GM12878 (cell line): ENCODE measurements at regions not wholly inside any gene's neighbourhood (a gene's known extent, or its start where the extent isn't known, plus 50 kb on each side); places are given as distances from the start of the nearest gene placed in this dataset.

Experiments used
- ATAC-seq: fragments of 200-7000 bp; cut with Tn5 transposase; 3 replicates; pipeline ENCODE4 v1.9.1; 2020; ENCODE audit warnings: mild to moderate bottlenecking, moderate library complexity
- BruUV-seq: library from RNA; stranded (reverse); fragments of 400-500 nt; replicated peaks from 2 replicates; lab custom pipeline; 2021; lab: Mats Ljungman, UMichigan
- CTCF ChIA-PET: fragments of 300-600 bp; sonication (Branson Sonifier 250); formaldehyde crosslinking; extraction: SDS; loops from one replicate; lab custom pipeline; 2021; ENCODE audit warnings: inconsistent platforms; lab: Yijun Ruan, JAX
- POLR2A ChIA-PET: fragments of 350-600 bp; formaldehyde crosslinking; extraction: SDS; loops from one replicate; lab custom pipeline; 2021; ENCODE audit warnings: inconsistent platforms; lab: Charles Lee
- RAD21 ChIA-PET: fragments of 300-600 bp; sonication (Branson Sonifier 250); formaldehyde crosslinking; loops from one replicate; lab custom pipeline; 2023; ENCODE audit warnings: antibody characterized with exemption; ENCODE audit not compliant: unreplicated experiment; lab: Charles Lee
- SMC1A ChIA-PET: fragments of 300-600 bp; sonication (Branson Sonifier 250); formaldehyde crosslinking; loops from one replicate; lab custom pipeline; 2023; ENCODE audit not compliant: unreplicated experiment, uncharacterized antibody; lab: Charles Lee
- DNase-seq: peaks from one replicate; pipeline ENCODE4 v3.0.0-alpha.2; 2011; ENCODE audit warnings: low read depth, low spot score
- FAIRE-seq: peaks from 3 replicates; lab custom pipeline; 2011; peaks lifted over from hg19 to GRCh38; lab: Jason Lieb, UNC
- H2AFZ ChIP-seq: 2 replicates; pipeline ENCODE4 v1.6.0; 2011; ENCODE audit warnings: low read depth, low read length, control low read depth; ENCODE audit not compliant: control insufficient read depth
- H3K27ac ChIP-seq: 2 replicates; pipeline ENCODE4 v1.5.1; 2011; ENCODE audit warnings: control low read depth; ENCODE audit not compliant: control insufficient read depth, insufficient read depth
- H3K27me3 ChIP-seq, 2 experiments: replicated peaks in 1 of 2; 2 replicates each; pipeline versions ENCODE4 v1.6.0 to v1.6.1; 2011; ENCODE audit warnings: low read length in 1 of 2; ENCODE audit not compliant: control insufficient read depth in 2 of 2, insufficient read depth in 2 of 2
- H3K36me3 ChIP-seq, 2 experiments: 2 replicates each; pipeline ENCODE4 v1.5.1; 2011; ENCODE audit warnings: low read length in 1 of 2; ENCODE audit not compliant: control insufficient read depth in 2 of 2, insufficient read depth in 2 of 2
- H3K4me1 ChIP-seq: 2 replicates; pipeline ENCODE4 v1.6.1; 2011; ENCODE audit warnings: mild to moderate bottlenecking, low read length, moderate library complexity, mixed read lengths; ENCODE audit not compliant: control insufficient read depth, insufficient read depth
- H3K4me2 ChIP-seq: 2 replicates; pipeline ENCODE4 v1.6.0; 2011; ENCODE audit warnings: control low read depth; ENCODE audit not compliant: control insufficient read depth, insufficient read depth
- H3K4me3 ChIP-seq: fragments of 200-600 bp; sonication (generic); 2 replicates; pipeline ENCODE4 v1.5.1; 2016
- H3K79me2 ChIP-seq: 2 replicates; pipeline ENCODE4 v1.6.0; 2011; ENCODE audit warnings: low read length; ENCODE audit not compliant: control insufficient read depth, insufficient read depth
- H3K9ac ChIP-seq: 2 replicates; pipeline ENCODE4 v1.8.0; 2011; ENCODE audit warnings: low read length, control low read depth, mixed read lengths; ENCODE audit not compliant: control insufficient read depth, insufficient read depth
- H3K9me3 ChIP-seq: replicated peaks from 3 replicates; pipeline ENCODE4 v1.5.1; 2011; ENCODE audit warnings: mild to moderate bottlenecking, low read length; ENCODE audit not compliant: control insufficient read depth, insufficient read depth
- H4K20me1 ChIP-seq: 2 replicates; pipeline ENCODE4 v1.6.0; 2011; ENCODE audit not compliant: control insufficient read depth, insufficient read depth
- ASH2L ChIP-seq: fragments of 300-600, 200-600 bp; sonication (generic); IDR thresholded peaks from 2 replicates; pipeline ENCODE4 v1.6.1; 2017; ENCODE audit warnings: low read depth, mild to moderate bottlenecking, borderline replicate concordance
- BHLHE40 ChIP-seq, 2 experiments: fragments of 450-650 bp in 1 of 2; IDR thresholded peaks; 2 replicates each; pipeline ENCODE4 v1.6.1; 2011 to 2017; ENCODE audit warnings: low read depth in 2 of 2, borderline replicate concordance in 1 of 2, improper control_type of control experiment in 1 of 2, low read length in 1 of 2, mild to moderate bottlenecking in 1 of 2
- BRCA1 ChIP-seq: IDR thresholded peaks from 2 replicates; pipeline ENCODE4 v1.6.1; 2011; ENCODE audit warnings: low read depth, low read length, improper control_type of control experiment
- CHD4 ChIP-seq: fragments of 200-600 bp; sonication (generic); IDR thresholded peaks from 2 replicates; pipeline ENCODE4 v1.6.1; 2016; ENCODE audit warnings: mild to moderate bottlenecking
- EGR1 ChIP-seq, 2 experiments: IDR thresholded peaks; 1 replicate in 1 of 2; 2 replicates in 1 of 2; pipeline ENCODE4 v1.6.1; 2011 to 2012; ENCODE audit warnings: low read depth in 2 of 2, low read length in 2 of 2, borderline replicate concordance in 1 of 2, mild to moderate bottlenecking in 1 of 2, moderate library complexity in 1 of 2
- JUND ChIP-seq: IDR thresholded peaks from 2 replicates; pipeline ENCODE4 v1.6.1; 2012; ENCODE audit warnings: low read depth, mild to moderate bottlenecking, low read length, improper control_type of control experiment, moderate library complexity
- KAT2A ChIP-seq: conservative IDR thresholded peaks from 2 replicates; pipeline ENCODE4 v1.6.1; 2011; ENCODE audit warnings: low read depth, low read length; ENCODE audit not compliant: control insufficient read depth
- KDM1A ChIP-seq: fragments of 200-600 bp; sonication (generic); IDR thresholded peaks from 2 replicates; pipeline ENCODE4 v1.6.1; 2016; ENCODE audit warnings: borderline replicate concordance
- PAX8 ChIP-seq: fragments of 450-650 bp; IDR thresholded peaks from 2 replicates; pipeline ENCODE4 v1.6.1; 2017; ENCODE audit warnings: mild to moderate bottlenecking, moderate library complexity
- POLR2AphosphoS2 ChIP-seq: IDR thresholded peaks from 2 replicates; pipeline ENCODE4 v1.6.1; 2011; ENCODE audit warnings: low read depth, mild to moderate bottlenecking, low read length, improper control_type of control experiment, moderate library complexity
- RELA ChIP-seq: fragments of 450-650 bp; IDR thresholded peaks from 2 replicates; pipeline ENCODE4 v1.8.0; 2014; ENCODE audit warnings: borderline replicate concordance; ENCODE audit not compliant: partially characterized antibody
- STAT3 ChIP-seq: IDR thresholded peaks from 2 replicates; pipeline ENCODE4 v1.6.1; 2011; ENCODE audit warnings: low read depth, low read length, improper control_type of control experiment
- TCF12 ChIP-seq: IDR thresholded peaks from 2 replicates; pipeline ENCODE4 v1.6.1; 2011; ENCODE audit warnings: low read depth, mild to moderate bottlenecking, low read length
- YBX1 ChIP-seq: fragments of 450-650 bp; IDR thresholded peaks from 2 replicates; pipeline ENCODE4 v1.6.1; 2016; ENCODE audit warnings: antibody characterized with exemption
- ZNF622 ChIP-seq: fragments of 450-650 bp; IDR thresholded peaks from 2 replicates; pipeline ENCODE4 v1.6.1; 2017; ENCODE audit warnings: mild to moderate bottlenecking, inconsistent platforms
- WGBS: methylation state at CpG from one replicate; pipeline ENCODE4 v1.1.6; 2016; ENCODE audit warnings: low lambda C conversion rate; ENCODE audit not compliant: insufficient replicate concordance, insufficient coverage; ENCODE audit errors: missing lambda C conversion rate; 5-methylcytosine and 5-hydroxymethylcytosine counted together
- in situ Hi-C: fragments of 300-500 bp; cut with MboI; formaldehyde crosslinking; loops from 9 replicates; pipeline ENCODE4 v1.14.3; 2018; ENCODE audit warnings: mixed read lengths
- intact Hi-C: fragments of 100-400 bp; cut with micrococcal nuclease; formaldehyde crosslinking; loops from one replicate; pipeline ENCODE4 v1.14.2; 2022; ENCODE audit not compliant: unreplicated experiment
- TF ChIP-seq, protein P1 (sequence below): fragments of 450-650 bp; IDR thresholded peaks from 2 replicates; pipeline ENCODE4 v1.6.1; 2017; ENCODE audit warnings: low read depth, mild to moderate bottlenecking, moderate library complexity
- TF ChIP-seq, protein P2 (sequence below): fragments of 450-650 bp; IDR thresholded peaks from 2 replicates; pipeline ENCODE4 v1.6.1; 2017; ENCODE audit warnings: mild to moderate bottlenecking
- TF ChIP-seq, protein P3 (sequence below): IDR thresholded peaks from 2 replicates; pipeline ENCODE4 v1.6.1; 2012; ENCODE audit warnings: low read depth, low read length, improper control_type of control experiment

DNA sequence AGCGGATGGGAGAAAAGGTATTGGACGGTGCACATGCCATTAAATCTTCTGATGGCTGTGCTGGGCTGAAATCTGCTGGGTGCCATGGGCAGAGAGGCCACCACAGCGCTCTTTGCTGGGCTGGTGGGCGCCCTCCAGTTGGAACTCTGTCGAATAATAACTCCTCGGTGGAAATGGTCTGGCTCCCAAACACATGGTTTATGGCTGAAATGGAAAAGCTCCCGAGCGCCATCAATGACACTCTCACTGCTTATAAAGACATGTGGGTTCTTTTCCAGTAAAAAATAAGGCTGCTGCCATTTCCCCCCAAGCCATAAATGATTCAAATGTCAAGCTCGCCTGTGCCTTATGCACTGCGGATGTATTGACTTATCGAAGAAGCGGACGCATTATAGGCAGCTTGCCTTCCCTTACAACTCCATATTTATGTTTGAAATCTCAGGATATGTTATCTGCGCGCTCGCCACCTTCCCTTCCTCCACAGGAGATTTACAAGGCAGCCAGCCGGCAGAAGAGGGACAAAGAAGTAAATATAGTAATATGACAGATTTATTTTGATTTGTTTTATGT, 239.0 kb upstream of the MKI67 start:
- H3K27me3 ChIP-seq = no peaks in the 10 kb centered on the region
- no peaks in the 10 kb centered on the region for H3K4me1 ChIP-seq
- H3K9me3 ChIP-seq = no peaks in the 10 kb centered on the region
- ChIA-PET SMC1A (no interaction called here), POLR2A (no interaction called here), RAD21 (no interaction called here), CTCF (no interaction called here)
- intact Hi-C loops (no loop called here), in situ Hi-C loops (no loop called here)
- H4K20me1 ChIP-seq = no peaks in the 10 kb centered on the region
- H3K27ac ChIP-seq = no peak overlapping the region
- no peaks in the 10 kb centered on the region for H3K36me3 ChIP-seq
- no peak overlapping the region for H3K9ac ChIP-seq
- FAIRE-seq = no peak
- WGBS = 34% methylated on average over 17 of the region's 17 CpGs
- BruUV-seq = no TSS peak
- no peak overlapping the region for H3K4me3 ChIP-seq
- no peak overlapping the region for H3K4me2 ChIP-seq
- no peak overlapping the region for H2AFZ ChIP-seq
- ATAC-seq = no peak
- no peaks in the 10 kb centered on the region for H3K79me2 ChIP-seq
- DNase-seq = no peak
- TF ChIP-seq TCF12 (no peak), YBX1 (no peak), POLR2AphosphoS2 (no peak), EGR1 (IDR thresholded peaks at IDR 0.05; ENCODE audit: borderline replicate concordance in 1 of 2, low read depth in 2 of 2, low read length in 2 of 2) (no peak), RELA (no peak), ZNF622 (no peak), PAX8 (no peak), KDM1A (no peak), BHLHE40 (IDR thresholded peaks at IDR 0.05; ENCODE audit: borderline replicate concordance in 1 of 2, low read depth in 2 of 2, low read length in 1 of 2) (no peak), BRCA1 (no peak), ASH2L (no peak), CHD4 (no peak), JUND (no peak), KAT2A (no peak), STAT3 (no peak)
- TF ChIP-seq, protein P1, sequence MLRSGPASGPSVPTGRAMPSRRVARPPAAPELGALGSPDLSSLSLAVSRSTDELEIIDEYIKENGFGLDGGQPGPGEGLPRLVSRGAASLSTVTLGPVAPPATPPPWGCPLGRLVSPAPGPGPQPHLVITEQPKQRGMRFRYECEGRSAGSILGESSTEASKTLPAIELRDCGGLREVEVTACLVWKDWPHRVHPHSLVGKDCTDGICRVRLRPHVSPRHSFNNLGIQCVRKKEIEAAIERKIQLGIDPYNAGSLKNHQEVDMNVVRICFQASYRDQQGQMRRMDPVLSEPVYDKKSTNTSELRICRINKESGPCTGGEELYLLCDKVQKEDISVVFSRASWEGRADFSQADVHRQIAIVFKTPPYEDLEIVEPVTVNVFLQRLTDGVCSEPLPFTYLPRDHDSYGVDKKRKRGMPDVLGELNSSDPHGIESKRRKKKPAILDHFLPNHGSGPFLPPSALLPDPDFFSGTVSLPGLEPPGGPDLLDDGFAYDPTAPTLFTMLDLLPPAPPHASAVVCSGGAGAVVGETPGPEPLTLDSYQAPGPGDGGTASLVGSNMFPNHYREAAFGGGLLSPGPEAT = no peak
- TF ChIP-seq, protein P2, sequence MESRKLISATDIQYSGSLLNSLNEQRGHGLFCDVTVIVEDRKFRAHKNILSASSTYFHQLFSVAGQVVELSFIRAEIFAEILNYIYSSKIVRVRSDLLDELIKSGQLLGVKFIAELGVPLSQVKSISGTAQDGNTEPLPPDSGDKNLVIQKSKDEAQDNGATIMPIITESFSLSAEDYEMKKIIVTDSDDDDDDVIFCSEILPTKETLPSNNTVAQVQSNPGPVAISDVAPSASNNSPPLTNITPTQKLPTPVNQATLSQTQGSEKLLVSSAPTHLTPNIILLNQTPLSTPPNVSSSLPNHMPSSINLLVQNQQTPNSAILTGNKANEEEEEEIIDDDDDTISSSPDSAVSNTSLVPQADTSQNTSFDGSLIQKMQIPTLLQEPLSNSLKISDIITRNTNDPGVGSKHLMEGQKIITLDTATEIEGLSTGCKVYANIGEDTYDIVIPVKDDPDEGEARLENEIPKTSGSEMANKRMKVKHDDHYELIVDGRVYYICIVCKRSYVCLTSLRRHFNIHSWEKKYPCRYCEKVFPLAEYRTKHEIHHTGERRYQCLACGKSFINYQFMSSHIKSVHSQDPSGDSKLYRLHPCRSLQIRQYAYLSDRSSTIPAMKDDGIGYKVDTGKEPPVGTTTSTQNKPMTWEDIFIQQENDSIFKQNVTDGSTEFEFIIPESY = no peak
- TF ChIP-seq, protein P3, sequence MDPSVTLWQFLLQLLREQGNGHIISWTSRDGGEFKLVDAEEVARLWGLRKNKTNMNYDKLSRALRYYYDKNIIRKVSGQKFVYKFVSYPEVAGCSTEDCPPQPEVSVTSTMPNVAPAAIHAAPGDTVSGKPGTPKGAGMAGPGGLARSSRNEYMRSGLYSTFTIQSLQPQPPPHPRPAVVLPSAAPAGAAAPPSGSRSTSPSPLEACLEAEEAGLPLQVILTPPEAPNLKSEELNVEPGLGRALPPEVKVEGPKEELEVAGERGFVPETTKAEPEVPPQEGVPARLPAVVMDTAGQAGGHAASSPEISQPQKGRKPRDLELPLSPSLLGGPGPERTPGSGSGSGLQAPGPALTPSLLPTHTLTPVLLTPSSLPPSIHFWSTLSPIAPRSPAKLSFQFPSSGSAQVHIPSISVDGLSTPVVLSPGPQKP = no peak
